Endothelial cell of umbilical vein (primary cell): ENCODE measurements at regions not wholly inside any gene's neighbourhood (a gene's known extent, or its start where the extent isn't known, plus 50 kb on each side); places are given as distances from the start of the nearest gene placed in this dataset.

Experiments used
- BruUV-seq: library from RNA; stranded (reverse); fragments of 400-500 nt; replicated peaks from 2 replicates; lab custom pipeline; 2021; lab: Mats Ljungman, UMichigan
- CTCF ChIA-PET: fragments of 300-600, 350-600 bp; sonication (Branson Sonifier 250); formaldehyde crosslinking; loops from one replicate; lab custom pipeline; 2021; ENCODE audit warnings: antibody characterized with exemption, inconsistent platforms; lab: Charles Lee
- POLR2A ChIA-PET: fragments of 300-600, 350-600 bp; sonication (Branson Sonifier 250); formaldehyde crosslinking; loops from one replicate; lab custom pipeline; 2021; ENCODE audit warnings: antibody characterized with exemption, inconsistent platforms; lab: Charles Lee
- DNase-seq: peaks from one replicate; pipeline ENCODE4 v3.0.0-alpha.2; 2011; ENCODE audit warnings: low read depth, low spot score
- FAIRE-seq: peaks from 2 replicates; lab custom pipeline; 2011; peaks lifted over from hg19 to GRCh38; lab: Jason Lieb, UNC
- H2AFZ ChIP-seq: 2 replicates; pipeline ENCODE4 v1.6.0; 2012; ENCODE audit warnings: low read depth, low read length, control low read depth, inconsistent platforms
- H3K27ac ChIP-seq: 2 replicates; pipeline ENCODE4 v1.5.1; 2011; ENCODE audit warnings: low read depth, mild to moderate bottlenecking, control low read depth, low read length, moderate library complexity; ENCODE audit not compliant: insufficient read depth
- H3K27me3 ChIP-seq, 2 experiments: 2 replicates each; pipeline versions ENCODE4 v1.6.0 to v1.6.1; 2011; ENCODE audit warnings: low read length in 2 of 2, mixed read lengths in 1 of 2; ENCODE audit not compliant: control insufficient read depth in 2 of 2, insufficient read depth in 2 of 2
- H3K36me3 ChIP-seq, 2 experiments: 2 replicates in 1 of 2; 3 replicates in 1 of 2; pipeline ENCODE4 v1.5.1; 2011; ENCODE audit warnings: low read length in 2 of 2, mild to moderate bottlenecking in 1 of 2, moderate library complexity in 1 of 2; ENCODE audit not compliant: control insufficient read depth in 2 of 2, insufficient read depth in 2 of 2; ENCODE audit errors: extremely low read depth in 1 of 2
- H3K4me1 ChIP-seq: 3 replicates; pipeline ENCODE4 v1.5.1; 2011; ENCODE audit warnings: mild to moderate bottlenecking, low read length; ENCODE audit not compliant: control insufficient read depth, insufficient read depth; ENCODE audit errors: extremely low read depth
- H3K4me2 ChIP-seq: 2 replicates; pipeline ENCODE4 v1.6.1; 2011; ENCODE audit warnings: low read length, control low read depth, mixed read lengths; ENCODE audit not compliant: insufficient read depth
- H3K4me3 ChIP-seq, 3 experiments: fragments of 200-600 bp in 1 of 3; sonication (generic), shearing (Covaris generic) in 1 of 3; replicated peaks in 1 of 3; 2 replicates each; pipeline ENCODE4 v1.5.1; 2011 to 2016; ENCODE audit warnings: control low read depth in 3 of 3, low read length in 3 of 3, mild to moderate bottlenecking in 2 of 3, inconsistent platforms in 1 of 3, low read depth in 1 of 3, moderate library complexity in 1 of 3; ENCODE audit not compliant: insufficient read depth in 1 of 3
- H3K79me2 ChIP-seq: 2 replicates; pipeline ENCODE4 v1.6.0; 2012; ENCODE audit warnings: low read length, inconsistent platforms; ENCODE audit not compliant: control insufficient read depth, insufficient read depth
- H3K9ac ChIP-seq: replicated peaks from 2 replicates; pipeline ENCODE3; 2011; ENCODE audit warnings: low read length, control low read depth; ENCODE audit not compliant: insufficient read depth; ENCODE audit errors: extremely low read depth
- H3K9me1 ChIP-seq: replicated peaks from 3 replicates; pipeline ENCODE4 v1.6.0; 2011; ENCODE audit warnings: mild to moderate bottlenecking, low read length; ENCODE audit not compliant: control insufficient read depth, insufficient read depth; ENCODE audit errors: extremely low read depth
- H3K9me3 ChIP-seq: replicated peaks from 2 replicates; pipeline ENCODE4 v1.5.1; 2012; ENCODE audit warnings: low read length, inconsistent platforms; ENCODE audit not compliant: control insufficient read depth, insufficient read depth
- H4K20me1 ChIP-seq: replicated peaks from 2 replicates; pipeline ENCODE3; 2011; ENCODE audit warnings: mild to moderate bottlenecking, low read length; ENCODE audit not compliant: control insufficient read depth, insufficient read depth; ENCODE audit errors: extremely low read depth
- CTCF ChIP-seq, 2 donors: IDR thresholded peaks; 1 replicate in 1 of 2; 2 replicates in 1 of 2; pipeline ENCODE4 v1.5.1; 2011; ENCODE audit warnings: low read length in 2 of 2, mild to moderate bottlenecking in 2 of 2, moderate library complexity in 2 of 2, control low read depth in 1 of 2, inconsistent platforms in 1 of 2, low read depth in 1 of 2; ENCODE audit not compliant: insufficient read depth in 1 of 2; ENCODE audit errors: extremely low read depth in 1 of 2
- EZH2 ChIP-seq: IDR thresholded peaks from 2 replicates; pipeline ENCODE4 v1.6.1; 2012; ENCODE audit warnings: borderline replicate concordance, low read depth, mild to moderate bottlenecking, moderate library complexity, low read length, inconsistent platforms; ENCODE audit not compliant: severe bottlenecking
- FOS ChIP-seq: IDR thresholded peaks from 2 replicates; pipeline ENCODE4 v1.6.1; 2011; ENCODE audit warnings: mild to moderate bottlenecking, low read length, moderate library complexity, borderline replicate concordance; ENCODE audit not compliant: insufficient read depth
- GATA2 ChIP-seq: IDR thresholded peaks from 2 replicates; pipeline ENCODE4 v1.7.0; 2011; ENCODE audit warnings: low read depth, mild to moderate bottlenecking, moderate library complexity, mixed read lengths, low read length; ENCODE audit not compliant: insufficient read length, insufficient read depth
- JUN ChIP-seq: IDR thresholded peaks from 2 replicates; pipeline ENCODE4 v1.6.1; 2011; ENCODE audit warnings: borderline replicate concordance, low read depth; ENCODE audit not compliant: insufficient read length, insufficient read depth
- MYC ChIP-seq: IDR thresholded peaks from one replicate; pipeline ENCODE4 v1.6.1; 2011; ENCODE audit warnings: mild to moderate bottlenecking, low read depth, low read length
- POLR2A ChIP-seq: IDR thresholded peaks from 2 replicates; pipeline ENCODE4 v1.6.1; 2012; ENCODE audit warnings: low read depth, mild to moderate bottlenecking, control low read depth, low read length
- POLR2AphosphoS5 ChIP-seq: IDR thresholded peaks from 2 replicates; pipeline ENCODE4 v1.6.1; 2012; ENCODE audit warnings: low read depth, mild to moderate bottlenecking, control low read depth, low read length, moderate library complexity; ENCODE audit not compliant: insufficient read depth
- dilution Hi-C: fragments of 300-500 bp; cut with MboI; formaldehyde crosslinking; loops from one replicate; pipeline ENCODE4 v1.15.0; 2019; ENCODE audit warnings: low sequenced_read_pairs; ENCODE audit not compliant: extremely low pct_ligation_motif_present
- intact Hi-C: fragments of 100-400 bp; cut with micrococcal nuclease; formaldehyde crosslinking; loops from one replicate; pipeline ENCODE4 v1.10.0; 2022
- TF ChIP-seq, protein P1 (sequence below): IDR thresholded peaks from 2 replicates; pipeline ENCODE4 v1.6.1; 2011; ENCODE audit not compliant: insufficient read depth, insufficient read length

- BruUV-seq, result no TSS peak
- Histone ChIP-seq H3K9me1 (no peaks in the 10 kb centered on the region), H3K27ac (no peak overlapping the region), H3K4me3 (no peak overlapping the region), H3K4me1 (no peaks in the 10 kb centered on the region), H3K9ac (no peak overlapping the region), H4K20me1 (no peaks in the 10 kb centered on the region), H3K36me3 (no peaks in the 10 kb centered on the region), H3K4me2 (no peak overlapping the region), H3K9me3 (peaks cover 5% of the 10 kb centered on the region), H3K79me2 (no peaks in the 10 kb centered on the region), H2AFZ (no peak overlapping the region), H3K27me3 (no peaks in the 10 kb centered on the region)
- dilution Hi-C loops (no loop called here), intact Hi-C loops (no loop called here)
- TF ChIP-seq CTCF (IDR thresholded peaks at IDR 0.05; ENCODE audit: extremely low read depth in 1 of 2, insufficient read depth in 1 of 2, low read depth in 1 of 2, low read length in 2 of 2), result no peak
- no peak for TF ChIP-seq EZH2
- TF ChIP-seq MYC, result no peak
- no peak for TF ChIP-seq GATA2
- TF ChIP-seq JUN, result no peak
- no peak for TF ChIP-seq FOS
- no peak for TF ChIP-seq POLR2AphosphoS5
- TF ChIP-seq POLR2A, result no peak
- TF ChIP-seq, protein P1, sequence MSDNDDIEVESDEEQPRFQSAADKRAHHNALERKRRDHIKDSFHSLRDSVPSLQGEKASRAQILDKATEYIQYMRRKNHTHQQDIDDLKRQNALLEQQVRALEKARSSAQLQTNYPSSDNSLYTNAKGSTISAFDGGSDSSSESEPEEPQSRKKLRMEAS, result no peak
- POLR2A ChIA-PET, result no interaction called here
- no peak for FAIRE-seq
- no peak for DNase-seq
- CTCF ChIA-PET, result no interaction called here
These were observed 224.2 kb upstream of the AUTS2 start for GRCh38 chr7:69374044-69374425.
